DMS 273 treated with DMSO at 0.1 percent for 48 hours (cell line): ENCODE measurements at regions not wholly inside any gene's neighbourhood (a gene's known extent, or its start where the extent isn't known, plus 50 kb on each side); places are given as distances from the start of the nearest gene placed in this dataset.

Experiments used
- DNase-seq: peaks from one replicate; lab custom pipeline; 2025; lab: John Stamatoyannopoulos, UW

DNA sequence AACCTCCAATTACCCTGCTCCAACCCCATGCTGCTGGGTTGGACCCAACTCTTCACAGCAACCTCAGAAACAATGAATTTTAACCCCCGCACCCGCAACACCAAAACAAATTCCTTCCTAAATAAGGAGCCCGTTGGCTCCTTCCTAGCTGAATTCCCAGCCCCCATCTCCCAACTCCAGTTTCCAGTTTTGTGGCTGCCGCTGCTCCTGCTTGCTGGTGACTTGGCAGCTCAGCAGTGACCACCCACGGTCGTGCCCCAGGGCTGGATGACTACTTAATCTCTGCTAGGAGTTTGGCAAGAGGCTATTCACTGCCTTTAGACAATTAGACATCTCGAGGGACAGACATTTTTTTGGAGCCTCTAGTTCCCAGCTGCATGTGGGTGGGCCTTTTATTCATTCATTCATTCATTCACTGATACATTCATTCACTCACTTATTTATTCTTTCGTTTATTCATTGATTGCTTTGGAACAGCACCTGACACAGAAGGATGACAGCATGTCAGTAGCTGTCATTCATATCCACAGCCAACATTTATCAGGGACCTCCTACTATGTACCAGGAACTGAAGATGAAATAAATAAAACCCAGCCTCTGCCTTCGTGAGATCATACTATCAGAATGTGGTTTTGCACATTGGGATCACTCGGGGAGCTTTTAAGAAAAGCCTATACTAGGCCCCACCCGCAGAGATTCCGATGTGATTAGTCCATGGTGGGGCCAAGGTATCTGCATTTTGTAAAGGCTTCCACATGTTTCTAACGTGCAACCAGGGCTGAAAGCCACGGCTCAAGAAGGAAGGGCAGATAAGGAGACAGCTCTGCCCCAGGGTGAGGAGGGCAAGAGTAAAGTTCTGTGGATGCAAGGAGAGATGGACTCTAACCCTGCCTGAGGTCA is 256.5 kb downstream of the SHQ1 start:
- no peak for DNase-seq

DNA sequence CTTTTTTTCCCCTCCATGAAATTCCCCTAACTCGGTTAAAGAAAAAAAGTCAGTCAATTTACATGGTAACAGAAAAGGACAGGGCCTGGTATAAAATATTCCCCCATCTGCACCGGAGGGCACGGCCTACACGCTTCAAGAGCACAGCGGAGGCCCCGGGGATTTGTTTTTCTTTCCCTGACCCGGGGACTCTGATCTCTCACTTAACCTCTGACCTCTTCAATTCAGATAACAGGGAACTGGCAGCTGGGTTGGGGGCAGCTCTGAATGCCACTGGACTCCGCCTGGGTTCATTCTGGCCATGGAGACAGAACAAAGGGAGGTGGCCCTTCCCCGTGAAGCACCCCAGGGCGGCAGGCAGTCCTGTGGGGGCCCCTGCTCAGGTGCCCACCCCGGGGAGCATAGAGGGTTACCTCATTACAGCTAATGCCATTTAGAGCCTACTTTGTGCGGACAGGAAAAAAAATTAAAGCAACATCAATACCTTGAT is 257.5 kb downstream of the SHQ1 start:
- no peak for DNase-seq

DNA sequence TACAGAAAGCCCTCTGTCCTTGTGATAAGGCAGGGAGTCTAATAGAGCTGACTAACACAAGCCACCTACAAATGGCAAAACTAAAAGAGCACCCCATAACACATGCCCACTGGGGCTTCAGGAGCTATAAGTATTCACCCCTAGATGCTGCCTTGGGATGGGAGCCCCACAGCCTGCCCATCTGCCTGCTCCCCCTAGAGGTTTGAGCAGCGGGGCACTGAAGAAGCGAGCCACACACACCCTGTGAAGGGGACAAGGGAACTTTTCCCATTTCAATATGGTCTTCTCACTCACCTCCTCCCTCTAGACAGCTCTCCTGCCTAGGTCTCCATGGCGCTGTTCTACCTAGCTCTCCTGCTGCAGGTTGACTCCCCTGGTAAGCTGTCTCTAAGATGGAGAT is 261.0 kb downstream of the SHQ1 start:
- DNase-seq = no peak

GRCh38 chr3:72586694-72587093 is 261.6 kb downstream of the SHQ1 start:
- no peak for DNase-seq

- DNase-seq = no peak
These were observed 262.3 kb downstream of the SHQ1 start for GRCh38 chr3:72585966-72586365.

GRCh38 chr3:72584262-72584661 is 264.0 kb downstream of the SHQ1 start:
- DNase-seq = no peak

GRCh38 chr3:72582963-72583362 is 265.3 kb downstream of the SHQ1 start:
- no peak for DNase-seq

- DNase-seq = no peak
These were observed 265.9 kb downstream of the SHQ1 start for GRCh38 chr3:72582211-72582878.

- no peak for DNase-seq
These were observed 267.3 kb downstream of the SHQ1 start for GRCh38 chr3:72580900-72581299.

DNA sequence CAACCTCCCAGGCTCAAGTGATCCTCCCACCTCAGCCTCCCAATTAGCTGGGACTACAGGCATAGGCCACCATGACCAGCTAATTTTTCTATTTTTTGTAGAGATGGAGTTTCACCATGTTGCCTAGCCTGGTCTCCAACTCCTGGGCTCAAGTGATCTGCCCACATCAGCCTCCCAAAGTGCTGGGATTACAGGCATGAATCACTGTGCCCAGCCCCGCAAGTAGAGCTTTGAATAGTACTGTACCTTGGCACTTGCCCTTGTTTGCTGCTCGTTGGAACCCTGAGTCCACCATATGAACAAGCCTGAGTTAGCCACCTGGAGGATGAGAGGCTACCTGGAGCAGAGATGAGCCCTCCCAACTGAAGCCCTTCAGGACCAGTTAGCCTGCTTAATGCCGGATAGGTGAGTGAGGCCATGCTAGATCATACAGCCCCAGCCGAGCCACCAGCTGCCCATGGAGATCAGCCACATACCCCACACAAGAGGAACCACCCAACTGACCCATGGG is 267.9 kb downstream of the SHQ1 start:
- no peak for DNase-seq

DNA sequence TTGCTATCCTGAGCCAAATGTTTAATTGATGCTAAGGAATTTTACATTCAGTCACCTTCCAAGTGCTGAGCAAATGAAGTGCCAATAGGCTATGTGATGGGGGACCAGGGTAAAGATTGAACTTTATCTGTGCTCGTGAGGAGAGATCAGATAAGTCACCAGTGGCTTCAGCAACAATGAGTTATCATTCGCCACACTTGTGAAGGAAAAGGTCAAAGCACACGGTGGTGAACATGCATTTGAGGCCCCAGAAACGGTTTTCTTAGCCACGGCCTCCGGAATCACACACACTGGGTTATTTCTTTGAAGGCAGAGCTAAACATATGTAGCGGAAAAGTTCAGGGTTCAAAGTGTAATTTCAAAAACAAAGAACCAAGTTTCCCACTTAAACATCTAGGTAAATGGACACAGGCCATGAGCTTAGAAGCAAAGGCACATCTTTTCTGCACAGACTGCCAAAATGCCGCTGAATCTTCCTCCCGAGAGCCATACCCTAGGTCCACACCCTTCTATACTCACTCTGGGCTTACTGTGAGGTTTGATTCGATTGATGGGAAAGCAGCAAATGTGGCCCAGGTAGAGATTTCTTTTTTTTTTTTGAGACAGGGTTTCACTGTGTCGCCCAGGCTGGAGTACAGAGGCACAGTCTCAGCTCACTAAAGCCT is 268.5 kb downstream of the SHQ1 start:
- no peak for DNase-seq

DNA sequence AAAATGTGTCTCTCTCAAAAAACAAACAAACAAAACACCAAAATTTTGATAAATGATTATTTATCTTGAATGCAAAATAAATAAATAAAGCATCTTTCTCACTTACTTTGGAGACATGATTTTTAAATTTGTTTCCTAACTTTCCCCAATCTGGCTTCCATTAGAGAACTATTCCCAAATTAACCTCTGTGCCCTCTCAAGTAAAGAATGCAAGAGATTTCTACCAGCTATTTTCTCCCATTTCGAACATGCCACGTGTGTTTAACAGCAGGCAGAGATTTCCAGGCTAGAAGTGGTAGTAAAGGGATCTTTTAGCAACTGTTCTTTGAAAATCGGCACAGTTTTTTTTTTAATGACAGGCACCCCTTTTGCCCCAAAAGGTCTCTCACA is 269.1 kb downstream of the SHQ1 start:
- DNase-seq = no peak

DNA sequence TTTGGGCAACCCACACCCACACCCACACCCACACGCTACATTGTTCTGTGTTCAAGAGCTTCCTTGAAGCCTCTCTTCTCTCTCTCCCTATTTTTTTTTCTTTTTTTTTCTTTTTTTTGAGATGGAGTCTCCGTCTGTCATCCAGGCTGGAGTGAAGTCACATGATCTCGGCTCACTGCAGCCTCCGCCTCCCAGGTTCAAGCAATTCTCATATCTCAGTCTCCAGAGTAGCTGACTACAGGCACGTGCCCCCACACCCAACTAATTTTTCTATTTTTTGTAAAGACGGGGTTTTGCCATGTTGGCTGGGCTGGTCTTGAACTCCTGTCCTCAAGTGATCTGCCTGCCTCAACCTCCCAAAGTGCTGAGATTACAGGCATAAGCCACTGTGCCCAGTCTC is 271.1 kb downstream of the SHQ1 start:
- no peak for DNase-seq

GRCh38 chr3:72576563-72576962 is 271.7 kb downstream of the SHQ1 start:
- DNase-seq = no peak

- DNase-seq = no peak
These were observed 274.1 kb downstream of the SHQ1 start for GRCh38 chr3:72574144-72574543.

DNA sequence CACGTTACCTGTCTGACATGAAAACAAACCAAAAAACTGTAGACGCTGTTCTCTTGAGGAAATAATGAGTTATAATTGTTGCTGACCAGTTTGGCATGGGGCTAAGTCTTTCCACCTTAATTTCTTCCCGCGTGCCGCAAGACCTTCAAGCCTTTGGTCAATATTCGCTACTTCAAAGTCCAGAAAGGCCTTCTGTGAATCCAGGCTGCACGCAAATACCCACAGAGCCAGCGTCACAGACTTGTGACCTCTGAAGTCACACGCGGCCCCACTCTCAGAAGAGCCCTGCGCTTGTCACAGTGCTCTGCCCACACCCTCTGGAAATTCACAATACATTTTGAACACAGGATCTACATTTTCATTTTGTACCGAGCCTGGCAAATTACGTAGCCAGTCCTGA is 275.2 kb downstream of the SHQ1 start:
- DNase-seq = no peak

GRCh38 chr3:72572489-72573007 is 275.7 kb downstream of the SHQ1 start:
- no peak for DNase-seq

- no peak for DNase-seq
These were observed 276.6 kb downstream of the SHQ1 start for GRCh38 chr3:72571638-72572114.

GRCh38 chr3:72571052-72571451 is 277.2 kb downstream of the SHQ1 start:
- DNase-seq = no peak

GRCh38 chr3:72569754-72570440 is 278.3 kb downstream of the SHQ1 start:
- no peak for DNase-seq

GRCh38 chr3:72568083-72568482 is 280.2 kb downstream of the SHQ1 start:
- no peak for DNase-seq

DNA sequence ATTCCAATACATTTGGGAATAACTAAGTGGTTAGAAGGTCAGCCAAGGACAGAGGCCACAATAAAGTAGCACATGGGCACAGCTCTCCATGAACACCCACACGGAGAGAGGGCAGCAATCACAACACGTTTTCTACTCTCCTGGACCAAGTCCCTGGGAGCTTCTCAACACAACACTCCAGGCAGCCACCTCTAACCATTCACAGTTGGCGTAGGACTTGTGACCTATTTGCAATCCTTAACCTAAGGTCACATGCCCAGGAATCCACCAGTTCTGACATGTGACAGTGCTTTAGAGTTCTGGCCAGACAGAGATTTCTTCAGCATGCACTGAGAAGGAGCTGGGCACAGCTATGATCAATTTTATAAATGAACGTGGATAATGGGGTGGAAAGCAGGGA is 280.8 kb downstream of the SHQ1 start:
- no peak for DNase-seq
